Skeletal muscle satellite cell (primary cell): ENCODE measurements at regions not wholly inside any gene's neighbourhood (a gene's known extent, or its start where the extent isn't known, plus 50 kb on each side); places are given as distances from the start of the nearest gene placed in this dataset.
"Not testable (repeated sequence)": the region's sequence is repeated elsewhere in the genome, so short reads cannot be mapped to it uniquely, and the experiment has no call there.

ENCODE experiments used
- H3K27me3 ChIP-seq: 2 replicates; pipeline ENCODE4 v1.7.0; 2013; ENCODE audit warnings: low read length; ENCODE audit not compliant: control insufficient read depth, insufficient read depth
- H3K36me3 ChIP-seq: 2 replicates; pipeline ENCODE4 v1.7.0; 2013; ENCODE audit warnings: mild to moderate bottlenecking, control low read depth, low read length; ENCODE audit not compliant: insufficient read depth
- H3K4me1 ChIP-seq: 2 replicates; pipeline ENCODE4 v1.7.0; 2013; ENCODE audit warnings: low read length; ENCODE audit not compliant: control insufficient read depth, insufficient read depth
- H3K4me2 ChIP-seq: 2 replicates; pipeline ENCODE4 v1.7.0; 2013; ENCODE audit warnings: mild to moderate bottlenecking, low read length
- H3K4me3 ChIP-seq: 2 replicates; pipeline ENCODE4 v1.7.0; 2013; ENCODE audit warnings: low read length
- H3K9ac ChIP-seq: 2 replicates; pipeline ENCODE4 v1.7.0; 2013; ENCODE audit warnings: mild to moderate bottlenecking, low read depth, low read length, moderate library complexity
- H3K9me3 ChIP-seq: replicated peaks from 2 replicates; pipeline ENCODE4 v1.7.0; 2013; ENCODE audit warnings: mild to moderate bottlenecking, control low read depth, low read length

GRCh38 chr1:104329278-104329677 lies 579.6 kb downstream of the AMY1C start:
- H3K4me2 ChIP-seq: no peak overlapping the region
- H3K4me1 ChIP-seq: no peaks in the 10 kb centered on the region
- no peak overlapping the region for H3K4me3 ChIP-seq
- no peak overlapping the region for H3K9ac ChIP-seq
- no peaks in the 10 kb centered on the region for H3K36me3 ChIP-seq
- H3K27me3 ChIP-seq: no peaks in the 10 kb centered on the region
- no peaks in the 10 kb centered on the region for H3K9me3 ChIP-seq

GRCh38 chr1:104331763-104332162 lies 582.1 kb downstream of the AMY1C start:
- Histone ChIP-seq H3K4me2 (no peak overlapping the region), H3K9me3 (no peaks in the 10 kb centered on the region), H3K36me3 (no peaks in the 10 kb centered on the region), H3K4me1 (no peaks in the 10 kb centered on the region), H3K9ac (no peak overlapping the region), H3K27me3 (no peaks in the 10 kb centered on the region), H3K4me3 (no peak overlapping the region)

DNA sequence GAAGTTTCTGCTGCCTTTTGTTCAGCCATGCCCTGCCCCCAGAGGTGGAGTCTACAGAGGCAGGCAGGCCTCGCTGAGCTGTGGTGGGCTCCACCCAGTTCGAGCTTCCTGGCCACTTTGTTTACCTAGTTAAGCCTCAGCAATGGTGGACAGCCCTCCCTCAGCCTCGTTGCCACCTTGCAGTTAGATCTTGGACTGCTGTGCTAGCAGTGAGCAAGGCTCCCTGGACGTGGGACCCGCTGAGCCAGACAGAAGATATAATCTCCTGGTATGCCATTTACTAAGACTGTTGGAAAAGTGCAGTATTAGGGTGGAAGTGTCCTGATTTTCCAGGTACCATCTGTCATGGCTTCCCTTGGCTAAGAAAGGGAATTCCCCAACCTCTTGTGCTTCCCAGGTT lies 588.2 kb downstream of the AMY1C start:
- H3K9me3 ChIP-seq, H3K36me3 ChIP-seq, H3K4me3 ChIP-seq, H3K9ac ChIP-seq, H3K4me1 ChIP-seq, H3K4me2 ChIP-seq, H3K27me3 ChIP-seq: not testable (repeated sequence)

- H3K36me3 ChIP-seq: no peaks in the 10 kb centered on the region
- H3K9me3 ChIP-seq: no peaks in the 10 kb centered on the region
- no peak overlapping the region for H3K4me2 ChIP-seq
- no peaks in the 10 kb centered on the region for H3K4me1 ChIP-seq
- H3K27me3 ChIP-seq: no peaks in the 10 kb centered on the region
- no peak overlapping the region for H3K4me3 ChIP-seq
- no peak overlapping the region for H3K9ac ChIP-seq
Measured at GRCh38 chr1:104341944-104342343, 592.2 kb downstream of the AMY1C start.

DNA sequence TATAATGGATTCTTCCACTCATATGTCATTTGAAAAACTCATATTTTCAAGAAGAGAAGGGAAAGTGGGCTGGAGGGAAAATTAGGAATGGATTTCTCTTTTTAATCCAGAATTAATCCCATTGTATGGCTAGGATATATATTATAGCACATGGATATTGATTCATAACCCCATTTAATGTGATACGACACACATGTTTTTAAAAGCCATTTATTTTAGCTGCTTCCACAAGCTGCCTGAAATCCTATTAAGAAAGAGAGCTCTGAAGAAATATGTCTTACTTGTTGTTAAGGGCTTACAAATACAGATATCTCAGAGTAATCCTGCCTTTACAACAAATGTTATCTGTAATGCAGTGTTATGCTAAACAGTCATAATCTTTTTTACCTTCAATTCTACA lies 598.6 kb downstream of the AMY1C start:
- Histone ChIP-seq H3K4me2 (no peak overlapping the region), H3K4me3 (no peak overlapping the region), H3K36me3 (no peaks in the 10 kb centered on the region), H3K9ac (no peak overlapping the region), H3K4me1 (no peaks in the 10 kb centered on the region), H3K27me3 (no peaks in the 10 kb centered on the region), H3K9me3 (peaks cover 3% of the 10 kb centered on the region)

DNA sequence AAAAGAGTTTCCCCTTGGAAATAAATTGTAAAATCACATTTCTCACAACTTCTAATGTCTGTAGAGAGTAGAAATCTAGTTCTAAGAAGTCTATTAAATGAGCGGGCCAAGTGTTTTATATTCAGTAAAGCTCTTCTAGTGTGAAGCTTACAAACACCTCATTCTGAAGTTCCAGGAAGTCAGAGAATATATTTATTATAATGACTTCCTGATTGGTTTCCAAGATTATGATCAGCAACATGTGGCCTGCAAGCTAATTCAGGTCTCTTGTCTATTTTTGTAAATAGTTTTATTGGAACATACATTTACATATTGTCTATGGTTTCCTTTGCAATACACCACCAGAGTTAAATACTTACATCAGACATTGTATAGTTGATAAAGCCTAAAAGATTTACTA lies 603.9 kb downstream of the AMY1C start:
- Histone ChIP-seq H3K27me3 (no peaks in the 10 kb centered on the region), H3K4me3 (no peak overlapping the region), H3K9me3 (peaks cover 3% of the 10 kb centered on the region), H3K4me2 (no peak overlapping the region), H3K36me3 (no peaks in the 10 kb centered on the region), H3K9ac (no peak overlapping the region), H3K4me1 (no peaks in the 10 kb centered on the region)

DNA sequence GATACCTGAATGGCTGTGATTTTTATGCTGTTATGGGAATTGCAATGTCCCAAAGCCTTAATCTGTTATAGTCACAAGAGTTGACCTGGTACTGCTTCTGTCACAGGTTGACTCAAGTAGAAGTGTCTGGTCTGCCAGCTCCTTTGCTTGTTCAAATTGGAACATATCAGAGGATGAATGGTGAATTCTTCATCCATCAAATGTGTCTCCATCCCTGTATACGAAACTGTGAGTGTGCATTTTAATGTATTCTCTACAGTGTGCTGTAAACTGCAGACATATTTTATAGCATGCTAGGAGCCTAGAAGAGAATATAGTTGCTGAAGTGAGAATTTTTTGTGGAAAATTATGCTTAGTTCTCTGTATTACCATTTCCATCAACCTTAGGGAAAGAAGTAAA lies 608.4 kb downstream of the AMY1C start:
- H3K9ac ChIP-seq: no peak overlapping the region
- no peak overlapping the region for H3K4me2 ChIP-seq
- H3K4me3 ChIP-seq: no peak overlapping the region

GRCh38 chr1:104358621-104359020 lies 608.9 kb downstream of the AMY1C start:
- Histone ChIP-seq H3K36me3 (no peaks in the 10 kb centered on the region), H3K9me3 (no peaks in the 10 kb centered on the region), H3K9ac (no peak overlapping the region), H3K4me2 (no peak overlapping the region), H3K4me3 (no peak overlapping the region), H3K4me1 (no peaks in the 10 kb centered on the region), H3K27me3 (no peaks in the 10 kb centered on the region)

More for the DNA sequence above, 608.4 kb downstream of the AMY1C start:
- Histone ChIP-seq H3K27me3 (no peaks in the 10 kb centered on the region), H3K9me3 (no peaks in the 10 kb centered on the region), H3K36me3 (no peaks in the 10 kb centered on the region), H3K4me1 (no peaks in the 10 kb centered on the region)

GRCh38 chr1:104378414-104378813 lies 628.7 kb downstream of the AMY1C start:
- H3K27me3 ChIP-seq: no peaks in the 10 kb centered on the region

DNA sequence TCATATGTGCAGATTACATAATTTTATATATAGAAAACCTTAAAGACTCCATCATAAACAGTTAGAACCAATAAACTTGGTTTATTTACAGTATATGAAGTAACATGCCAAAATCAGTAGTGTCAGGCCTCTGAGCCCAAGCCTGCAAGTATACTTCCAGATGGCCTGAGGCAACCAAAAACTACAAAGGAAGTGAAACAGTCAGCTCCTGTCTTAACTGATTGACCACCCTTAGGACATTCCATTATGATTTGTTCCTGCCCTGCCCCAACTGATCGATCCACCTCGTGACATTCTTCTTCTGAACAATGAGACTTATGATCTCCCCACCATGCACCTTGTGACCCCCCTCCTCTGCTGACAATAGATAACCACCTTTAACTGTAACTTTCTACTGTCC lies 630.3 kb downstream of the AMY1C start:
- Histone ChIP-seq H3K9me3 (no peaks in the 10 kb centered on the region), H3K9ac (no peak overlapping the region), H3K4me1 (no peaks in the 10 kb centered on the region), H3K4me2 (no peak overlapping the region), H3K36me3 (no peaks in the 10 kb centered on the region), H3K4me3 (no peak overlapping the region), H3K27me3 (no peaks in the 10 kb centered on the region)

More at GRCh38 chr1:104378414-104378813, 628.7 kb downstream of the AMY1C start:
- H3K4me3 ChIP-seq: no peak overlapping the region
- no peak overlapping the region for H3K4me2 ChIP-seq
- H3K36me3 ChIP-seq: no peaks in the 10 kb centered on the region
- no peaks in the 10 kb centered on the region for H3K4me1 ChIP-seq
- no peaks in the 10 kb centered on the region for H3K9me3 ChIP-seq
- no peak overlapping the region for H3K9ac ChIP-seq

DNA sequence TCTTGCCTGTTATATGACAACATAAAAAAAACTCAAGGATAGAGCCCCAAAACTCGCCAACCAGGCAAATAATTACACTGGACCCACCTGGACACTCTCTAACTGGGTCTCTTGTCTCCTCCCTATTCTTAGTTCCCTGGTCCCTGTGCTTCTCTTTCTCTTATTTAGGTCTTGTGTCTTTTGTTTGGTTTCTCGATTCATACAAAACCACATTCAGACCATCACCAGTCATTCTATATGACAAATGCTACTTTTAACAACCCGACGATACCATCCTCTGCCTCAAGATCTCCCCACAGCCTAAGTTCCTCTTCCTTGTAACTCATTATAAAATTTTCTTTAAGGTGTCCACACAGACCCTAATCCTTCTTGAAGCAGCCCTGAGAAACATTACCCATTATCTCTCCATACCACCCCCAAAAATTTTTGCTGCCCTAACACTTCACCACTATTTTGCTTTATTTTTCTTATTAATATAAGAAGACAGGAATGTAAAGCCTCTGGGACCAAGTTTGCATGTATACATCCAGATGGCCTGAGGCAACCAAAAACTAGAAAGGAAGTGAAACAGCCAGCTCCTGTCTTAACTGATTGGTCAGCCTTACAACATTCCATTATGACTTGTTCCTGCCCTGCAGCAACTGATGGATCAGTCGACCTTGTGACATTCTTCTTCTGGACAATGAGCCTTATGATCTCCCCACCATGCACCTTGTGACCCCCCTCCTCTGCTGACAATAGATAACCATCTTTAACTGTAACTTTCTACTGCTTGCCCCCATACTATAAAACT lies 638.2 kb downstream of the AMY1C start:
- no peak overlapping the region for H3K4me2 ChIP-seq
- H3K4me3 ChIP-seq: no peak overlapping the region
- no peaks in the 10 kb centered on the region for H3K27me3 ChIP-seq
- no peak overlapping the region for H3K9ac ChIP-seq
- H3K36me3 ChIP-seq: no peaks in the 10 kb centered on the region
- no peaks in the 10 kb centered on the region for H3K4me1 ChIP-seq
- peaks cover 3% of the 10 kb centered on the region for H3K9me3 ChIP-seq

GRCh38 chr1:104392552-104392951 lies 642.9 kb downstream of the AMY1C start:
- no peak overlapping the region for H3K4me3 ChIP-seq
- H3K4me2 ChIP-seq: no peak overlapping the region
- peaks cover 3% of the 10 kb centered on the region for H3K9me3 ChIP-seq

More at GRCh38 chr1:104392552-104392951, 642.9 kb downstream of the AMY1C start:
- Histone ChIP-seq H3K27me3 (no peaks in the 10 kb centered on the region), H3K36me3 (no peaks in the 10 kb centered on the region), H3K9ac (no peak overlapping the region), H3K4me1 (no peaks in the 10 kb centered on the region)
